ENCODE measurements at regions not wholly inside any gene's neighbourhood (a gene's known extent, or its start where the extent isn't known, plus 50 kb on each side); places are given as distances from the start of the nearest gene placed in this dataset.

DNA sequence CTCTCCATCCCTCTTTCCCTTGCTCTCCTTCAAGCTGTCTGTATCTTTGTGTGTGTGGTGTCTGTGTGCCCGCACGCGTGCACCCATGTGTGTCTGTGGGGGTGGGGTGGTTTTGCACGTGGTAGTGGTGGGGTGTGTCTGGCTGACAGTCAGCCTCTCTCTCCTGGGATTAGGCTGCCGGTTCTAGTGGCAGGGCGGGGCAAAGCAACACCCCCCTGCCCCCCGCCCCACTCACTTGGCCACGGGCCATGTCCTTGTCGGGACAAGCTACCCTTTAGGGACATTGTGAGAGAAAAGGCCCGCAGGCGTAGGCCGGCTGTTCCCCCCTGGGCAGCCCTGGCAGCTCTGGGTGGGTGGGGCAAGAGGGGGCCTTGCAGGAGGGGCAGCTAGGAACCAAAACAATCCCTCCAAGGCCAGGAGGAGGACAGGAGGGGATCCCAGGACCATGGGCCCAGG lies 182.6 kb downstream of the ALG10 start:
- no peak for TF ChIP-seq JUND (IDR thresholded peaks at IDR 0.05; ENCODE audit: low read depth)
- in situ Hi-C loops (cut with HindIII; ENCODE audit: low pct_unique_long_range_greater_than_20kb, low sequenced_read_pairs): no loop called here
- no peak for DNase-seq (ENCODE audit: low read depth in 1 of 2, low spot score in 1 of 2)

DNA sequence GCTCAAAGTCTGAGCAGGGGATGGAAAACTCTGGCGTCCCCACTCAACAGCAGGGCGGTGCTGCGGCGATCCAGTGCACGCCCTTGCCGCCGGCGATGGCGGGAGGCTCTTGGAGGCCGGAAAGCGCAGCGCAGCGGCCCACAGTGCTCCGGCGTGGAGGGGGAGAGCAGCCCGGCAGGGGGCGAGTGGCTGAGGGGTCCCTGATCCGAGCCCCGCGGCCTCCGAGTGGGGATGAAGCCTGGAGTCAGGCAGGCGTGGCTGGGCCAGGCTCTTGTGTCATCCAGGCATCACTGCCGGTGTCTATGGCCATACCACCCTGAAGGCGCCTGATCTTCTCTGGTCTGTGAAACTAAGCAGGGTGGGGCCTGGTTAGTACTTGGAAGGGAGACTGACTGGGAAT lies 183.1 kb downstream of the ALG10 start:
- TF ChIP-seq JUND (IDR thresholded peaks at IDR 0.05; ENCODE audit: low read depth): no peak
- no peak for DNase-seq (ENCODE audit: low read depth in 1 of 2, low spot score in 1 of 2)
- in situ Hi-C loops (cut with HindIII; ENCODE audit: low pct_unique_long_range_greater_than_20kb, low sequenced_read_pairs): no loop called here

GRCh38 chr12:34206061-34206785 lies 183.9 kb downstream of the ALG10 start:
- DNase-seq (ENCODE audit: low read depth in 1 of 2, low spot score in 1 of 2): no peak
- in situ Hi-C loops (cut with HindIII; ENCODE audit: low pct_unique_long_range_greater_than_20kb, low sequenced_read_pairs): no loop called here
- TF ChIP-seq JUND (IDR thresholded peaks at IDR 0.05; ENCODE audit: low read depth): no peak

DNA sequence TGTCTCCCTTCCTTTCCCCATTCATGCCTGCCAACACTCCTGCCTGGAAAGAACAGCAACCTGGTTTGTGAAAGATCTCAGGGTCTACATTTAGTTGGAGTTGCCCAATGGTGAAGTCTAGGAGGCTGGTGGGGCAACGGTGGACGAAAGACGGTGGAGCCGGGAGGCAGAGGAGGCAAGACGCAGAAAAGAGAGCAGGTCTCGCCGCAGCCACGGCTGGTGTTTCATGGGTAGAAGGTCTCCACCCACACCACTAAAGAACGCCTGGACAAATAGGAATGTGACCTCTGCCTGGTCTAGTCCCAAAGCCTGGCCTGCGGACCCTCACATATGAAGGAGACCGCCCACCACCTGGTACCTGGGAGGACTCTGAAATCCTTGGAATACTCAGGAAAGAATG lies 185.6 kb downstream of the ALG10 start:
- in situ Hi-C loops (cut with HindIII; ENCODE audit: low pct_unique_long_range_greater_than_20kb, low sequenced_read_pairs): no loop called here
- no peak for TF ChIP-seq JUND (IDR thresholded peaks at IDR 0.05; ENCODE audit: low read depth)
- no peak for DNase-seq (ENCODE audit: low read depth in 1 of 2, low spot score in 1 of 2)

DNA sequence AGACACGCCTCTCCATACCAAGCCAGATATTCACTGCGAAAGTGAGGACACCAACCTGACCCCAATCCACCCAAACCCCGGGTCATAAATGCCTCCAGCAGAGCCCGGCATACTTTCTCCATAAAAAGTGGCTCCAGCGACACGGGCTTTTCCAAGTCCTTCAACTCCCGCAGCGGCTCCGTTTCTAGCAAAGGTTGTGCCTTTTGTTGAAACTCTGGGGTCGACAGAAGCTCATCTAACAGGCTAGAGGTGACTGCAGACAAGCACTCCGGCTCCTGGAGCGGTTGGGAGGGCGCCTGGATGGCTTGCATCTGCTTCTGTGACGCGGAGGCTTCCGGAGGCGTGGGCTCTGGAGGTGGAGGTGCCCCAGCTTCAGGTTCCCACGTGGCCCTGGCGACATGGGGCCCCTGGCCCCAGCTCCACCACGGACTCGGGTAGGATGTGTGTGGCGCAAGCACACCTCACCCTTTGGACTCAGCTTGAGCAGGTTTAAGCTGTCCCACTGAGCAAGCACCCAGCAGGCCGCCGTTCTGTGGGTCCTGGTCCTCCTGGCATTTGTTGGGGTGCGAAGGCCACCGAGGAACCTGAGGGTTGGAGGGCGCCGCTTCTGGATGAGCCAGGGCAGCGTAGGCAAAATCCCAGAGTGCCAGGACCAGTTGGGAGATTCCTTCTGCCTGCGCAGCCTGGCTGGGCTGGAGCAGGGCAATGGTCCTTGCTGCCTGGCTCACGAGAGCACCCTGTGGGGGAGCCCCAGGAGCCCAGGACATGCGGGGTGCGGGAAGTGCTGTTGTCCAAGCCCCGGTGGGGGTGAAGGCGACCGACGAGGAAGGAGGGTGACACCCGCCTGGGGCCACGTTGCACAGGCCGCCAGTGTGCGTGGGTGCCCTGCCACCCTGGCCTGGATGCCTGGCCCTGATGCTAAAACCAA lies 186.3 kb downstream of the ALG10 start:
- no peak for DNase-seq (ENCODE audit: low read depth in 1 of 2, low spot score in 1 of 2)
- in situ Hi-C loops (cut with HindIII; ENCODE audit: low pct_unique_long_range_greater_than_20kb, low sequenced_read_pairs): no loop called here
- TF ChIP-seq JUND (IDR thresholded peaks at IDR 0.05; ENCODE audit: low read depth): no peak

- no peak for DNase-seq (ENCODE audit: low read depth in 1 of 2, low spot score in 1 of 2)
- in situ Hi-C loops (cut with HindIII; ENCODE audit: low pct_unique_long_range_greater_than_20kb, low sequenced_read_pairs): no loop called here
- TF ChIP-seq JUND (IDR thresholded peaks at IDR 0.05; ENCODE audit: low read depth): no peak
These were observed 187.1 kb downstream of the ALG10 start for GRCh38 chr12:34209259-34209835.

DNA sequence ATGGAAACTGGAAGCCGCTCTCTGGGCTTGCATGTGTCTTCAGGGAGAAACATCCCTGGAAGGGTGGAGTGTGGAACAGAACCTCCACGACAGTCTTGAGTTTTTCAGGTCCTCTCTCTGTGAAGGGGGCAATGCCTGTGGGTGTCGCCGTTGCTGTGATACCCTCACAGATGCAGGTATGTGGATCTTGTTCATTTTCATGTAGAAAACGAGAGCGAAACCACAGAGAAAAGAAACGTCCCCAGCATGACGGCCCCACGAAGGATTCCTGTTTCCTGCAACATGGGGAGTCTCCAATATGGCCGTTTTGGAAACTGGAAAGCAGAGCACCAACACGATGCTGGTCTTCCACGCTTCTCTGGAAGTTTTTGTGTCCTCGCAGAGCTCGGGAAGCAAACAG lies 187.9 kb downstream of the ALG10 start:
- TF ChIP-seq JUND (IDR thresholded peaks at IDR 0.05; ENCODE audit: low read depth): no peak
- DNase-seq (ENCODE audit: low read depth in 1 of 2, low spot score in 1 of 2): no peak
- in situ Hi-C loops (cut with HindIII; ENCODE audit: low pct_unique_long_range_greater_than_20kb, low sequenced_read_pairs): no loop called here

DNA sequence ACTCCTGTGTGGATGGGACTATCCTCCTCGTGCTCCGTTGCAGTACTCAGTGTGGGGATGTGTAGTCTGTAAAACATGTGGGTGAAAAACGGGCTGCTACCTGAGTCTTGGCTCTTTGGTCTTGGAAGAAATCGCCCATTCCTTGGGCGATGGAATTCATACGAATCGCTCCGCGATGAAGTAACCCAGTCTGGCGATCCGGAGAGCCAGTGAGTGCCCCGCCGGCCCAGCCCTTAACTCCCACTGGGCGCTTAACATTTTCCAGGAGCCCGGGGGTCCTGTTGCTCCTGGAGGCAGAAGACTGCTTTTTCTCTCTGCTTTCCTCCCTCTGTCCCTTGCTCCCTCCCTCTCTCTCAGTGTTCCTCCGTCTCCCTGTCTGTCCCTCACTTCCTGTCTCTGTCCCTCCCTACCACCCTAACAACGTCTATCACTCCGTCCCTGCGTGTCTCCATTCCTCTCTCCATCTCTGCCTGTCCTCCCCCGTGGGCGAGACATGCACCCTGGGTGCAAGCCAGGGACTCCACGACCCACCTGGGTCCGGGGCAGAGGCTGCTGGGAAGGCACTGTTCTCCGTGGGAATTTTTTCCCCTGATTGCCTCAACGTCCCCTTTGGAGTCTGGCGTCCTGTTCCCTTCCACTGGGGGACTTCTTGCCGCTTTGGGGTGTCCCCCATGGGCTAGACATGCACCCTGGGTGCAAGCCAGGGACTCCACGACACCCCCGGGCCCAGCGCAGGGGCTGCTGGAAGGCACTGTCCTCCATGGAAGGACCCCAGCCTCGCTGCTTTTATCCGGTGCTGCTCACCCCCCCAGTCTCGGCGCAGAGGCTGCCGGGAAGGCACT lies 188.6 kb downstream of the ALG10 start:
- in situ Hi-C loops (cut with HindIII; ENCODE audit: low pct_unique_long_range_greater_than_20kb, low sequenced_read_pairs): no loop called here
- no peak for DNase-seq (ENCODE audit: low read depth in 1 of 2, low spot score in 1 of 2)
- no peak for TF ChIP-seq JUND (IDR thresholded peaks at IDR 0.05; ENCODE audit: low read depth)

- no peak for TF ChIP-seq JUND (IDR thresholded peaks at IDR 0.05; ENCODE audit: low read depth)
- no peak for DNase-seq (ENCODE audit: low read depth in 1 of 2, low spot score in 1 of 2)
- in situ Hi-C loops (cut with HindIII; ENCODE audit: low pct_unique_long_range_greater_than_20kb, low sequenced_read_pairs): no loop called here
These were observed 190.4 kb downstream of the ALG10 start for GRCh38 chr12:34212651-34213050.

DNA sequence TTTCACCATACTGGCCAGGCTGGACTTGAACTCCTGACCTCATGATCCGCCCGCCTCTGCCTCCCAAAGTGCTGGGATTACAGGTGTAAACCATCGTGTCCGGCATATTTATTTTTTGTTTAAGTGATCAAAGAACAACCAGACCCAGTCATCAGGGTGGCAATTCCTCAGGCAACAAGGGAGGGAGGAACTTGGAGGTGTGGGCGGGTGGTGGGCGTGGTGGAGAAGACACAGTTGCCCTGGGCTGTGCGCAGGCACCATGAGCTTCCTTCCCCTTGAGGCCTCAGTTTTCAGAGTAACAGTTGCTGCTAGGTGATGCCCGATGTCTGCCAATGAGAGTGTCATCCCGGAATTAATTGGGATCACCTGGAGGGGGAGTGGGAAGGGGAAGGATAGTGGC lies 191.7 kb downstream of the ALG10 start:
- DNase-seq (ENCODE audit: low read depth in 1 of 2, low spot score in 1 of 2): no peak
- in situ Hi-C loops (cut with HindIII; ENCODE audit: low pct_unique_long_range_greater_than_20kb, low sequenced_read_pairs): no loop called here
- TF ChIP-seq JUND (IDR thresholded peaks at IDR 0.05; ENCODE audit: low read depth): no peak

- in situ Hi-C loops (cut with HindIII; ENCODE audit: low pct_unique_long_range_greater_than_20kb, low sequenced_read_pairs): no loop called here
- DNase-seq (ENCODE audit: low read depth in 1 of 2, low spot score in 1 of 2): no peak
- no peak for TF ChIP-seq JUND (IDR thresholded peaks at IDR 0.05; ENCODE audit: low read depth)
These were observed 193.1 kb downstream of the ALG10 start for GRCh38 chr12:34215213-34215892.

DNA sequence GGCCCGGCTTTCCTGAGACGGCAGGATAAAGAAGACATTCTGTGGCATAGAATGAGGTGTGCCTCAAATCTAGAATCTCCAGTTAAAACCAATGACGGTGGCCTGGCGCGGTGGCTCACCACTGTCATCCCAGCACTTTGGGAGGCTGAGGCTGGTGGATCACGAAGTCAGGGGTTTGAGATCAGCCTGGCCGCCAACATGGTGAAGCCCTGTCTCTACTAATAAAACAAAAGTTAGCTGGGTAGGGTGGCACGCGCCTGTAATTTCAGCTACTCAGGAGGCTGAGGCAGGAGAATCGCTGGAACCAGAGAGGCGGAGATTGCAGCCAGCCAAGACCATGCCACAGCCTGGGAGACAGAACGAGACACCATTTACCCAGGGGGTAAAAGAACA lies 193.6 kb downstream of the ALG10 start:
- in situ Hi-C loops (cut with HindIII; ENCODE audit: low pct_unique_long_range_greater_than_20kb, low sequenced_read_pairs): no loop called here
- no peak for TF ChIP-seq JUND (IDR thresholded peaks at IDR 0.05; ENCODE audit: low read depth)
- DNase-seq (ENCODE audit: low read depth in 1 of 2, low spot score in 1 of 2): no peak

All from T47D (cell line).